DND-41 (cell line): ENCODE measurements at regions not wholly inside any gene's neighbourhood (a gene's known extent, or its start where the extent isn't known, plus 50 kb on each side); places are given as distances from the start of the nearest gene placed in this dataset.

Experiments
- EZH2 ChIP-seq: IDR thresholded peaks from 3 replicates; pipeline ENCODE4 v1.6.1; 2012; ENCODE audit warnings: borderline replicate concordance, low read depth, mild to moderate bottlenecking, moderate library complexity, low read length, inconsistent platforms; ENCODE audit not compliant: severe bottlenecking
- TF ChIP-seq, protein P1 (sequence below): IDR thresholded peaks from 2 replicates; pipeline ENCODE4 v1.5.1; 2012; ENCODE audit warnings: borderline replicate concordance, low read length, moderate library complexity, mild to moderate bottlenecking; ENCODE audit not compliant: poor library complexity, severe bottlenecking; ENCODE audit errors: extremely low read depth

DNA sequence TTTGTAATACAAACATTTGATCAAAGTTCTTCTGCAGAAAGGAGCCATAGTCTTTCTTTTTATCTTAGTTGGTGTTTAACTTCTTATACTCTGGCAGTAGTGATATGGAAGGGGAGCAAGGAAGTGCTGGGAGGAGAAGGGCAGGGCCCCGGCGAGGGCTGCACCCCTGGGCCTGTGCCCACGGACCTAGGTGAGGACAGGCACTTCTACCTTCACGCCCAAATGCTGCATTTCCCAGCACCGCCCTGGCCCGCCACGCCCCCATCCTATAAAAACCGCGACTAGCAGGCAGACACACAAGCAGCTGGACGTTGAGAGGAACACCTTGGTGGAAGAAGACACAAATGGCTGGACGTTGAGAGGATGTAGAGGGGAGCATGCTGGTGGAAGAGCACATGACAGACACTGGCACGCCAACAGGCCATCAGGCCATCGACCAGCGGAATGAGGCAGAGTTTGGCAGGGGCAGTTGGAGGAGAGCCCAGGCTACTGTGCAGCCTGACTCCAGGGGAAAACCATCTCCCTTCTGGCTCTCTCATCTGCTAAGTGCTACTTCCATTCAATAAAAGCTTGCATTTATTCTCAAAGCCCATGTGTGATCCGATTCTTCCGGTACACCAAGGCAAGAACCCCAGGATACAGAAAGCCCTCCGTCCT is 81.5 kb upstream of the C9orf72 start:
- no peak for TF ChIP-seq EZH2
- TF ChIP-seq, protein P1, sequence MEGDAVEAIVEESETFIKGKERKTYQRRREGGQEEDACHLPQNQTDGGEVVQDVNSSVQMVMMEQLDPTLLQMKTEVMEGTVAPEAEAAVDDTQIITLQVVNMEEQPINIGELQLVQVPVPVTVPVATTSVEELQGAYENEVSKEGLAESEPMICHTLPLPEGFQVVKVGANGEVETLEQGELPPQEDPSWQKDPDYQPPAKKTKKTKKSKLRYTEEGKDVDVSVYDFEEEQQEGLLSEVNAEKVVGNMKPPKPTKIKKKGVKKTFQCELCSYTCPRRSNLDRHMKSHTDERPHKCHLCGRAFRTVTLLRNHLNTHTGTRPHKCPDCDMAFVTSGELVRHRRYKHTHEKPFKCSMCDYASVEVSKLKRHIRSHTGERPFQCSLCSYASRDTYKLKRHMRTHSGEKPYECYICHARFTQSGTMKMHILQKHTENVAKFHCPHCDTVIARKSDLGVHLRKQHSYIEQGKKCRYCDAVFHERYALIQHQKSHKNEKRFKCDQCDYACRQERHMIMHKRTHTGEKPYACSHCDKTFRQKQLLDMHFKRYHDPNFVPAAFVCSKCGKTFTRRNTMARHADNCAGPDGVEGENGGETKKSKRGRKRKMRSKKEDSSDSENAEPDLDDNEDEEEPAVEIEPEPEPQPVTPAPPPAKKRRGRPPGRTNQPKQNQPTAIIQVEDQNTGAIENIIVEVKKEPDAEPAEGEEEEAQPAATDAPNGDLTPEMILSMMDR = no peak
